HCT116 (cell line): ENCODE measurements at regions not wholly inside any gene's neighbourhood (a gene's known extent, or its start where the extent isn't known, plus 50 kb on each side); places are given as distances from the start of the nearest gene placed in this dataset.
"Not testable (repeated sequence)": the region's sequence is repeated elsewhere in the genome, so short reads cannot be mapped to it uniquely, and the experiment has no call there.

Source experiments
- CTCF ChIP-seq, 3 experiments: fragments of 200-600 bp in 1 of 3; sonication (generic) in 1 of 3; IDR thresholded peaks in 2 of 3; conservative IDR thresholded peaks in 1 of 3; 2 replicates each; pipeline ENCODE4 v1.5.1; 2012 to 2017; ENCODE audit warnings: low read depth in 2 of 3, low read length in 2 of 3, antibody characterized with exemption in 1 of 3, borderline replicate concordance in 1 of 3, control low read depth in 1 of 3, mild to moderate bottlenecking in 1 of 3, mixed read lengths in 1 of 3, mixed run types in 1 of 3, moderate library complexity in 1 of 3; ENCODE audit not compliant: insufficient read depth in 1 of 3
- EZH2 ChIP-seq: fragments of 200-600 bp; sonication (generic); IDR thresholded peaks from 2 replicates; pipeline ENCODE4 v1.6.1; 2017; ENCODE audit warnings: antibody characterized with exemption, mixed run types
- EZH2phosphoT487 ChIP-seq: fragments of 200-600 bp; IDR thresholded peaks from 2 replicates; pipeline ENCODE4 v1.6.1; 2018; ENCODE audit warnings: antibody characterized with exemption, borderline replicate concordance
- MAX ChIP-seq: IDR thresholded peaks from 2 replicates; pipeline ENCODE4 v1.6.1; 2012
- POLR2A ChIP-seq: IDR thresholded peaks from 2 replicates; pipeline ENCODE4 v1.7.0; 2011; ENCODE audit warnings: borderline replicate concordance; ENCODE audit not compliant: insufficient read depth, insufficient read length; ENCODE audit errors: extremely low read depth
- POLR2AphosphoS5 ChIP-seq: IDR thresholded peaks from 2 replicates; pipeline ENCODE4 v1.6.1; 2011; ENCODE audit warnings: mild to moderate bottlenecking, low read depth, low read length, moderate library complexity
- RAD21 ChIP-seq: IDR thresholded peaks from 2 replicates; pipeline ENCODE4 v1.6.1; 2012; ENCODE audit warnings: low read depth, mild to moderate bottlenecking
- REST ChIP-seq: IDR thresholded peaks from 2 replicates; pipeline ENCODE4 v1.6.1; 2012; ENCODE audit warnings: low read depth
- SIN3A ChIP-seq: IDR thresholded peaks from 2 replicates; pipeline ENCODE4 v1.6.1; 2012; ENCODE audit warnings: low read depth
- SP1 ChIP-seq: IDR thresholded peaks from 2 replicates; pipeline ENCODE4 v1.6.1; 2012; ENCODE audit warnings: low read depth
- YY1 ChIP-seq: IDR thresholded peaks from 2 replicates; pipeline ENCODE4 v1.6.1; 2011; ENCODE audit warnings: low read length, low read depth, moderate library complexity, mild to moderate bottlenecking; ENCODE audit not compliant: insufficient replicate concordance; ENCODE audit errors: extremely low read depth
- ZBTB33 ChIP-seq: IDR thresholded peaks from 2 replicates; pipeline ENCODE4 v1.6.1; 2011; ENCODE audit warnings: mild to moderate bottlenecking, low read length, moderate library complexity; ENCODE audit not compliant: insufficient replicate concordance; ENCODE audit errors: extremely low read depth
- ZNF274 ChIP-seq: fragments of 200-500 bp; sonication (Bioruptor generic); IDR thresholded peaks from 2 replicates; pipeline ENCODE4 v1.6.1; 2014; ENCODE audit warnings: mild to moderate bottlenecking, low read depth, low read length, inconsistent platforms

DNA sequence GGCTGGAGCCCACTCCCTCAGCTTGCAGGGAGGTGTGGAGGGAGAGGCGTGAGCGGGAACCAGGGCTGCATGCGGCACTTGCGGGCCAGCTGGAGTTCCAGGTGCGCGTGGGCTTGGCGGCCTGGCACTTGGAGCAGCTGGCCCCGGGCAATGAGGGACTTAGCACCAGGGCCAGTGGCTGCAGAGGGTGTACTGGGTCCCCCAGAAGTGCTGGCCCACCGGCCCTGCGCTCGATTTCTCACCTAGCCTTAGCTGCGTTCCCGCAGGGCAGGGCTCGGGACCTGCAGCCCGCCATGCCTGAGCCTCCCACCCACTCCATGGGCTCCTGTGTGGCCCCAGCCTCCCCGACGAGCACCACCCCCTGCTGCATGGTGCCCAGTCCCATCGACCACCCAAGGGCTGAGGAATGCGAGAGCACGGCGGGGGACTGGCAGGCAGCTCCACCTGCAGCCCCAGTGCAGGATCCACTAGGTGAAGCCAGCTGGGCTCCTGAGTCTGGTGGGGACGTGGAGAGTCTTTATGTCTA lies 584.1 kb upstream of the PTPRD start:
- TF ChIP-seq CTCF (IDR thresholded peaks at IDR 0.05 in 2 of 3, conservative IDR thresholded peaks at IDR 0.05 in 1 of 3; ENCODE audit: borderline replicate concordance in 1 of 3, insufficient read depth in 1 of 3, low read depth in 2 of 3, low read length in 2 of 3); YY1; REST; EZH2; ZBTB33; SIN3A; POLR2A; ZNF274; RAD21; POLR2AphosphoS5; MAX; SP1; EZH2phosphoT487: not testable (repeated sequence)
